Ishikawa (cell line): ENCODE measurements at regions not wholly inside any gene's neighbourhood (a gene's known extent, or its start where the extent isn't known, plus 50 kb on each side); places are given as distances from the start of the nearest gene placed in this dataset.

ENCODE experiments used
- CEBPB ChIP-seq: IDR thresholded peaks from 2 replicates; pipeline ENCODE4 v1.6.1; 2012
- CREB1 ChIP-seq: IDR thresholded peaks from 2 replicates; pipeline ENCODE4 v1.6.1; 2012; ENCODE audit warnings: low read depth
- EGR1 ChIP-seq: IDR thresholded peaks from 2 replicates; pipeline ENCODE4 v1.6.1; 2012
- EP300 ChIP-seq: IDR thresholded peaks from 2 replicates; pipeline ENCODE4 v1.6.1; 2012; ENCODE audit warnings: borderline replicate concordance
- FOXM1 ChIP-seq: IDR thresholded peaks from 2 replicates; pipeline ENCODE4 v1.6.1; 2012; ENCODE audit warnings: low read depth, borderline replicate concordance
- MAX ChIP-seq: IDR thresholded peaks from 2 replicates; pipeline ENCODE4 v1.6.1; 2012
- NFIC ChIP-seq: IDR thresholded peaks from 2 replicates; pipeline ENCODE4 v1.6.1; 2012
- RAD21 ChIP-seq: IDR thresholded peaks from 2 replicates; pipeline ENCODE4 v1.6.1; 2012; ENCODE audit warnings: low read depth
- REST ChIP-seq: IDR thresholded peaks from 2 replicates; pipeline ENCODE4 v1.6.1; 2012; ENCODE audit warnings: low read depth, mild to moderate bottlenecking
- TAF1 ChIP-seq: IDR thresholded peaks from 2 replicates; pipeline ENCODE4 v1.6.1; 2012; ENCODE audit warnings: low read depth, mild to moderate bottlenecking
- TCF12 ChIP-seq: IDR thresholded peaks from 2 replicates; pipeline ENCODE4 v1.6.1; 2012; ENCODE audit warnings: low read depth
- TEAD4 ChIP-seq: IDR thresholded peaks from 2 replicates; pipeline ENCODE4 v1.6.1; 2012
- USF1 ChIP-seq: IDR thresholded peaks from 2 replicates; pipeline ENCODE4 v1.6.1; 2012
- YY1 ChIP-seq: IDR thresholded peaks from 2 replicates; pipeline ENCODE4 v1.6.1; 2012; ENCODE audit warnings: low read depth
- ZBTB7A ChIP-seq: IDR thresholded peaks from 2 replicates; pipeline ENCODE4 v1.6.1; 2012; ENCODE audit warnings: low read depth

- TF ChIP-seq RAD21: no peak
- no peak for TF ChIP-seq ZBTB7A
- TF ChIP-seq NFIC: no peak
Observed at GRCh38 chr4:81531410-81531809, 59.7 kb upstream of the RASGEF1B start.

- TF ChIP-seq EGR1 (no peak), FOXM1 (no peak), TEAD4 (no peak), CREB1 (no peak), REST (no peak), TAF1 (no peak)
Observed at GRCh38 chr4:81528979-81529378, 57.3 kb upstream of the RASGEF1B start.

- TF ChIP-seq TAF1 (no peak), CEBPB (no peak), EGR1 (no peak), NFIC (no peak), TCF12 (no peak), ZBTB7A (no peak), REST (no peak), CREB1 (no peak), MAX (no peak), FOXM1 (no peak), YY1 (no peak), RAD21 (no peak), USF1 (no peak), EP300 (no peak)
Observed at GRCh38 chr4:81528200-81528599, 56.5 kb upstream of the RASGEF1B start.

- TF ChIP-seq ZBTB7A (no peak), RAD21 (no peak), MAX (no peak), USF1 (no peak), REST (no peak), FOXM1 (no peak), TAF1 (no peak), EGR1 (no peak), YY1 (no peak), NFIC (no peak), CEBPB (no peak), EP300 (no peak), TCF12 (no peak)
Observed at GRCh38 chr4:81527709-81528108, 56.0 kb upstream of the RASGEF1B start.

- TF ChIP-seq USF1 (no peak), CREB1 (no peak), RAD21 (no peak), NFIC (no peak)
Observed at GRCh38 chr4:81527115-81527514, 55.4 kb upstream of the RASGEF1B start.
